GM21825 (cell line): ENCODE measurements at regions not wholly inside any gene's neighbourhood (a gene's known extent, or its start where the extent isn't known, plus 50 kb on each side); places are given as distances from the start of the nearest gene placed in this dataset.
"Not testable (repeated sequence)": the region's sequence is repeated elsewhere in the genome, so short reads cannot be mapped to it uniquely, and the experiment has no call there.

Source experiments
- ATAC-seq: cut with Tn5 transposase; IDR thresholded peaks from one replicate; pipeline ENCODE4 v1.9.1; 2021; ENCODE audit warnings: mild to moderate bottlenecking, moderate library complexity; ENCODE audit not compliant: unreplicated experiment

GRCh38 chr3:31095255-31095654 lies 200.8 kb upstream of the GADL1 start:
- no peak for ATAC-seq

GRCh38 chr3:31096661-31097395 lies 202.4 kb upstream of the GADL1 start:
- peak; percentile 63 for ATAC-seq

GRCh38 chr3:31100519-31100918 lies 206.1 kb upstream of the GADL1 start:
- ATAC-seq: no peak

- not testable (repeated sequence) for ATAC-seq
Measured at GRCh38 chr3:31101285-31101684, 206.8 kb upstream of the GADL1 start.

DNA sequence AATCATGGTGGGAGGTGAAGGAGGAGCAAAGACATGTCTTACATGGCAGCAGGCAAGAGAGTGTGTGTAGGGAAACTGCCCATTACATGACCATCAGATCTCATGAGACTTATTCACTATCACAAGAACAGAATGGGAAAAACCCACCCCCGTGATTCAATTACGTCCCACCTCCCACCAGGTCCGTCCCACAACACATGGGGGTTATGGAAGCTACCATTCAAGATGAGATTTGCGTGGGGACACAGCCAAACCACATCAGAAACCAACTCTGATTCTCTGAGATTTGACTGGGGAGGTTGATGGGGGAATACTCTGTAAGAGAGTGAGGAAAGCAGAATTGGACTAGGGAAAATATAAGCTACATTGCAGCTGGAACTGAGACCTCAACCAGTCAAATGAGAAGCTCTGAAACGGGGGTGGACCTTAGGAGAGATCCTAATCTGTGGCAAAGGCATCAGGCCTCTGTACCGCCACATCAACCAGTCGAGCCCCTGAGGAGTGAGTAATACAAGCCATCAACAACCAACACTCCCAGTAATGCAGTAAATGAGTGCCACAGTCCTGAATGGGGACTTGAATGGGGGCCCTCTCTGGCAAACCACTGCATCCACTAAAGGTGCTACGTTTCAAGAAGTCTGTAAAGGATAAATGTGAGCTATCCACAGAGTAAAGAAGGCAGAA lies 207.9 kb upstream of the GADL1 start:
- no peak for ATAC-seq

DNA sequence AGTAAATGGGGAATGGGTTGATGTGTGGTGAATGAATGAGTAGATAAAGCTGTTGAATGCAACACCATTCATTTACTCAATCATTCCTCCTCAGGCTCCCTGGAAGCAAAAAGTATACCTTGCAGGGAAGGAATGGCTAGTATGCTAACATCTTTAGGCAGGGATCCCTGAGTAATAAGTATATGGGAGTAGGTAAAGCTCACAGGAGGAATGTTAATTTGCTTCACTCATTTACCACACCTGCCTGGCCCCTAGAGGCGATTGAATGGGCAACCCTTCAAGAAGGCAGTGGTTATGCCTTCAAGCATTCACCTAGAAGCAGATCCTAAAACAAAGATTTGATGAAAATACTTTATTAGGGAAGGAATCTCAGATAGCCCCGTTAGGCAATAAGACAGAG lies 208.7 kb upstream of the GADL1 start:
- no peak for ATAC-seq

DNA sequence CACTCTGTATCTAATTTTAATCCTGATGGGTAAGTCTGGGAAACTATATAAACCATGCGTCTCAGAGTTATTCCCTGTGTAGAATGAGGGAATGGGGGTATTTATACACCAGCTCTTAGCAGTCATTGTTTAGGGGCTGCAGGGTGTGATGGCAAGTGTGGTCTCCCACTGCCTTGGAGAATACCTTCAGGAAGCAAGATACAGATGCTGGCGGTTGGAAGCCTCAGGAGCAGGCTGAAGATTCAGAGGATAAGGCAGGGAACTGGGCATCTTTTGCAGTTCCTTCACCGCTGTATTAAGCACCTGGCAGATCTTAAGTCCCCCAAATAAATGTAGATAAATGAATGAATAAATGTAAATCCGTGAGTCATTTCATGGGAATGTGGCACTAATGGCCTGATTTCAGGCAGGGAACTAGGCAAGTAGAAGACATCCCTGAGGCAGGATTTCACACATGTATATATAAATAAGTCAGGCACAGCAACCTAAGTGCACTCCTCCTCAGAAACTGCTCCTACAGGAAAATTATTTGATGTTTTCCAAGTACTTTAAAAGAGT lies 209.2 kb upstream of the GADL1 start:
- ATAC-seq: no peak

DNA sequence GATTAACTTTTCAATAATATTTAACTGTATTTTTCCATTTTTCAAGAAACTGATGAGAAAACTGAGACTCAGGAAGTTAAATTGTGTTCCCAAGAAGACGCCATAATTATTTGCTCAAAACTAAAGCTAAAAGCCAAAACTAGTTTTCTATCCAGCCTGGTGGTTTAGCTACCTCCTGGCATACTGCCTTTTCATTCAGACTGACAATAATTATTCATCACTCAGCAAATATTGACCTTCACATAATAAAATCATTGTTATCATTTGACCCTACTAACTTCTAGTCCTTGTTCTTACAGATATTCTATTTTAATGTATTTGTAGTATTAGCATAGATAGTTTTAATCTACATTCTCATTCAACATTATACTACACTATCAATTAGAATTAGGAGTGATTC lies 210.6 kb upstream of the GADL1 start:
- ATAC-seq: no peak

GRCh38 chr3:31105438-31106077 lies 211.1 kb upstream of the GADL1 start:
- ATAC-seq: no peak

DNA sequence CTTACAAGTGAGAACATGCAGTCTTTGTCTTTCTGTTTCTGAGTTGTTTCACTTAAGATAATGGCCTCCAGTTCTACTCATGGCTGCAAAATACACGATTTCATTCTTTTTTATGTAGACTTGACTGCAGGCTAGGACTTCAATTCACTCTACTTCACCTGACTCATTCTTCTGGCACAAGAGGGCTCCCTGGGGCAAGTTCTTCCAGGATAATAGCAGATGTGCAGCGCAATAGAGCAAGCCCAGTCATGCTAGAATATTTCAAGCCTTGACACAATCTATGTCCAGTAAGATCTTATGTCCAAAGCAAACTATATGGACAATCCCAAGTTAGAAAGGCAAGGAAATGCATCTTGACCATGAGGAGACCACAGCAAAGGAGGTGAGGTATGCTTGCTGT lies 211.7 kb upstream of the GADL1 start:
- ATAC-seq: no peak

DNA sequence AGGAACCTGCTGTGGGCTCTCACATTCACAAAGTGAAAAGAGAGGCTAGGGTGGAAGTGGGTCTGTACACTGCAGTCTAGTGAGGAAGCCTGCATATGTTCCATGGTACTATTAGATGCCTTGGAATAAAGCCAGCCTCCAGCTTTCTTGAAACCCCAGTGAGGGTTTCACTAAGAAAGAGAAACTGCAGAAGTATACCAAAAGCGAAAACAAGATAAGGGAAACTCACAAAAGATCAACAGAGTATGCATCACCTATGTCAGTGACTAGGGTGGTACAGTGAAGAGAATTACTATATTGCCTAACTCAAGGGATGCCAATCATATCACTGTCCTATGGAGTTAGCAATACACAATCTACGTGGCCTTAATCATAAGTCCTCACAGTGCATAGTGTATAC lies 212.5 kb upstream of the GADL1 start:
- ATAC-seq: peak; percentile 89

GRCh38 chr3:31114929-31115283 lies 220.4 kb upstream of the GADL1 start:
- ATAC-seq: no peak

GRCh38 chr3:31115531-31115930 lies 221.1 kb upstream of the GADL1 start:
- not testable (repeated sequence) for ATAC-seq

DNA sequence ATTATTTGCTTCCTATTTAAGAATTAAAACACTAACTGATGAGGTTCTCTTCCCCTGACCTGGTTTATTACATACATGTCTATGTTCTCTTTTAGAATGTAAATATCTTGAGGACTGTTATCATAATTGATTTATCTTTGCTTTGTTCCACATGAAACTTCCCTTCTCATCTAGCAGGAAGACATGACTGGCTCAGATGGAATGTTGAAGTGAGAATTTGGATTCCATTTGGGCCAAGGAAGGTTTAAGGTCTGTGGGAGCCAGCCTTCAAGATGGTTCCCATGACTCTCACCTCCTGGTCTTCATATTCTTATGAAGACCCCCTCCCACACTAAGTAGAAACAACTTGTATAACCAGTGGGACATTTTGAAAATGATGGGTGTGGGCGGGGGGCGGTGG lies 222.2 kb upstream of the GADL1 start:
- ATAC-seq: no peak

GRCh38 chr3:31117854-31118253 lies 223.4 kb upstream of the GADL1 start:
- ATAC-seq: no peak

DNA sequence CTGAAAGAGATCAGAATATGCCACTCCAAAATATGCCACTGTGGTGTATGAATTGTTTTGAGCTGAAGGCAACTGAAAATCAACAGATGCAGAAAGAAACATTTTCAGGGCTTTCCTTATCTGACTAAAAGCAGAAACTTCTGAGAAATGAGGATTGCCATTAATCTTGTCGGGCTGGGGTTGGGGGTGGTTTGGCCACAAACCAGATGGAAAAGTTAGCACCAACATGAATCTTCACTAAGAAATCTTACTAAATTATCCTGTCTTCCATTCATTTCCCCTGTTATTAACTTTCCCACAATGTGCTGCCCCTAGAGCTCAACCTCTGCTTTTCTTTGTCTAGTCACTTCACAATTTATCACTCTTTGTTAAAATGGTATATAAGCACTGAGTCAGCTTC lies 229.9 kb upstream of the GADL1 start:
- ATAC-seq: no peak

GRCh38 chr3:31125413-31126020 lies 231.1 kb upstream of the GADL1 start:
- no peak for ATAC-seq

DNA sequence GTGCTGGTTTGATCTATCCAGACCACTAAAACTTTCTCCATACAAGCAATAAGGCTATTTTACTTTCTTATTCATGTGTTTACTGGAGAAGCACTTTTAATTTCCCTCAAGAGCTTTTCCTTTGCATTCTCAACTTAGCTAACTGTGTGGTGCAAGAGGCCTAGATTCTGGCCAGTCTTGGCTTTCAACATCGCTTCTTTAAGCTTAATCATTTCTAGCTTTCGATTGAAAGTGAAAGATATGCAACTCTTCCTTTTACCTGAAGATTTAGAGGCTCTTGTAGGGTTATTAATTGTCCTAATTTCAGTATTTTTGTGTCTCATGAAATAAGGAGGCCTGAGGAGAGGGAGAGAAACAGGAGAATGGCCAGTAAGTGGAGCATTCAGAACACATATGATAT lies 234.8 kb upstream of the GADL1 start:
- ATAC-seq: no peak

- ATAC-seq: peak; percentile 47
Measured at GRCh38 chr3:31132132-31132769, 237.8 kb upstream of the GADL1 start.

- ATAC-seq: no peak
Measured at GRCh38 chr3:31133541-31133940, 239.1 kb upstream of the GADL1 start.

DNA sequence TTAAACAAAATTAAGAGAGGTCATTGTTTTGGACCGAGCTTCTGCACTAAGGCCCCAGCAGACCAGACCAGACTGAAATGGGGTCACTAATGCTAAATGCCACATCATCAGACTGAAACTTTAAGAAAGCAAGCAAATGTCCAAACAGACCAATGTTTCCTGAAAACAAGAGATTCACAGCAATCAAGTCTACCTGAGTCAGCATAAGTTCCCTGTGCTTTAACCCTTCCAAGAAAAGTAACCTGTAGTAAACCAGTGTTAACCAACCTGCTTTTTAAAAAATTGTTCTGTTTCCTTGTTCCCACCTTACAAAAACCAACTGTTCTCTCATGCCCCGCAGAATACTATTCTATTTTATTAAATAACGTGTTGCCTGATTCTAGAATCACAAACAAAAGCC lies 241.1 kb upstream of the GADL1 start:
- ATAC-seq: no peak
